BLaER1 (cell line): ENCODE measurements at regions not wholly inside any gene's neighbourhood (a gene's known extent, or its start where the extent isn't known, plus 50 kb on each side); places are given as distances from the start of the nearest gene placed in this dataset.

Source experiments
- H3K27ac ChIP-seq: shearing (Covaris generic); formaldehyde crosslinking; 2 replicates; pipeline ENCODE4 v1.8.1; 2022
- H3K27me3 ChIP-seq: shearing (Covaris generic); formaldehyde crosslinking; 2 replicates; pipeline ENCODE4 v1.8.1; 2022
- H3K36me3 ChIP-seq: shearing (Covaris generic); formaldehyde crosslinking; 2 replicates; pipeline ENCODE4 v1.8.1; 2022
- H3K4me1 ChIP-seq: shearing (Covaris generic); formaldehyde crosslinking; 2 replicates; pipeline ENCODE4 v1.8.1; 2022
- H3K4me2 ChIP-seq: shearing (Covaris generic); formaldehyde crosslinking; 2 replicates; pipeline ENCODE4 v1.8.1; 2022
- H3K4me3 ChIP-seq: shearing (Covaris generic); formaldehyde crosslinking; 2 replicates; pipeline ENCODE4 v1.8.1; 2022
- H3K9ac ChIP-seq: shearing (Covaris generic); formaldehyde crosslinking; 2 replicates; pipeline ENCODE4 v1.8.1; 2022
- H3K9me3 ChIP-seq: shearing (Covaris generic); formaldehyde crosslinking; 2 replicates; pipeline ENCODE4 v1.8.1; 2022
- H4K20me1 ChIP-seq: shearing (Covaris generic); formaldehyde crosslinking; 2 replicates; pipeline ENCODE4 v1.8.1; 2022
- Cebpa-rat ChIP-seq: shearing (Covaris generic); IDR thresholded peaks from 2 replicates; pipeline ENCODE4 v1.8.1; 2022

- peaks cover 12% of the 10 kb centered on the region for H3K9me3 ChIP-seq
- H3K4me3 ChIP-seq = no peak overlapping the region
- no peaks in the 10 kb centered on the region for H4K20me1 ChIP-seq
- no peak for TF ChIP-seq Cebpa-rat
- no peak overlapping the region for H3K9ac ChIP-seq
- peaks cover 41% of the 10 kb centered on the region for H3K4me1 ChIP-seq
- H3K27me3 ChIP-seq = no peaks in the 10 kb centered on the region
- no peak overlapping the region for H3K27ac ChIP-seq
- H3K36me3 ChIP-seq = no peaks in the 10 kb centered on the region
- H3K4me2 ChIP-seq = peak overlapping the region; percentile 69
Observed at GRCh38 chr1:30601316-30602085, 121.9 kb downstream of the MATN1 start.

GRCh38 chr1:30600706-30601105 is 122.7 kb downstream of the MATN1 start:
- H3K4me3 ChIP-seq = no peak overlapping the region
- peak overlapping the region; percentile 69 for H3K4me2 ChIP-seq
- TF ChIP-seq Cebpa-rat = no peak
- H3K27me3 ChIP-seq = no peaks in the 10 kb centered on the region
- no peaks in the 10 kb centered on the region for H4K20me1 ChIP-seq
- H3K36me3 ChIP-seq = no peaks in the 10 kb centered on the region
- H3K9me3 ChIP-seq = peaks cover 12% of the 10 kb centered on the region
- H3K27ac ChIP-seq = peak overlapping the region; percentile 16; the same call in 1 of the 2 replicates
- peaks cover 41% of the 10 kb centered on the region for H3K4me1 ChIP-seq
- H3K9ac ChIP-seq = no peak overlapping the region

- TF ChIP-seq Cebpa-rat = no peak
Observed at GRCh38 chr1:30600258-30600657, 123.1 kb downstream of the MATN1 start.

GRCh38 chr1:30599721-30600120 is 123.7 kb downstream of the MATN1 start:
- H3K4me3 ChIP-seq = no peak overlapping the region
- no peaks in the 10 kb centered on the region for H4K20me1 ChIP-seq
- no peak overlapping the region for H3K9ac ChIP-seq
- no peak for TF ChIP-seq Cebpa-rat
- peak overlapping the region; percentile 69 for H3K4me2 ChIP-seq
- H3K27me3 ChIP-seq = no peaks in the 10 kb centered on the region
- H3K36me3 ChIP-seq = no peaks in the 10 kb centered on the region
- H3K27ac ChIP-seq = no peak overlapping the region
- H3K4me1 ChIP-seq = peaks cover 41% of the 10 kb centered on the region
- peaks cover 12% of the 10 kb centered on the region for H3K9me3 ChIP-seq

More at GRCh38 chr1:30600258-30600657, 123.1 kb downstream of the MATN1 start:
- peak overlapping the region; percentile 69 for H3K4me2 ChIP-seq
- H3K36me3 ChIP-seq = no peaks in the 10 kb centered on the region
- H3K27ac ChIP-seq = peak overlapping the region; percentile 16; the same call in 1 of the 2 replicates
- no peaks in the 10 kb centered on the region for H4K20me1 ChIP-seq
- H3K9me3 ChIP-seq = peaks cover 12% of the 10 kb centered on the region
- peaks cover 41% of the 10 kb centered on the region for H3K4me1 ChIP-seq
- H3K4me3 ChIP-seq = no peak overlapping the region
- H3K9ac ChIP-seq = no peak overlapping the region
- no peaks in the 10 kb centered on the region for H3K27me3 ChIP-seq

- H3K36me3 ChIP-seq = no peaks in the 10 kb centered on the region
- peaks cover 12% of the 10 kb centered on the region for H3K9me3 ChIP-seq
- H3K9ac ChIP-seq = no peak overlapping the region
- H3K27ac ChIP-seq = no peak overlapping the region
- H3K27me3 ChIP-seq = no peaks in the 10 kb centered on the region
- no peak for TF ChIP-seq Cebpa-rat
- H3K4me1 ChIP-seq = peaks cover 41% of the 10 kb centered on the region
- H3K4me3 ChIP-seq = no peak overlapping the region
- H3K4me2 ChIP-seq = peak overlapping the region; percentile 69
- H4K20me1 ChIP-seq = no peaks in the 10 kb centered on the region
Observed at GRCh38 chr1:30598571-30599114, 124.7 kb downstream of the MATN1 start.

- Histone ChIP-seq H3K9ac (no peak overlapping the region), H3K27ac (no peak overlapping the region), H3K27me3 (no peaks in the 10 kb centered on the region), H3K9me3 (peaks cover 12% of the 10 kb centered on the region), H3K4me2 (no peak overlapping the region; the same call in 1 of the 2 replicates), H3K36me3 (no peaks in the 10 kb centered on the region), H3K4me1 (peaks cover 41% of the 10 kb centered on the region), H3K4me3 (no peak overlapping the region), H4K20me1 (no peaks in the 10 kb centered on the region)
- no peak for TF ChIP-seq Cebpa-rat
Observed at GRCh38 chr1:30597711-30598110, 125.7 kb downstream of the MATN1 start.

- H3K4me3 ChIP-seq = no peak overlapping the region
- TF ChIP-seq Cebpa-rat = no peak
- H3K9me3 ChIP-seq = peaks cover 11% of the 10 kb centered on the region
- H3K27ac ChIP-seq = no peak overlapping the region
- peaks cover 41% of the 10 kb centered on the region for H3K4me1 ChIP-seq
- H4K20me1 ChIP-seq = no peaks in the 10 kb centered on the region
- H3K9ac ChIP-seq = no peak overlapping the region
- H3K27me3 ChIP-seq = no peaks in the 10 kb centered on the region
- H3K36me3 ChIP-seq = no peaks in the 10 kb centered on the region
- peak overlapping the region; percentile 17; the same call in 1 of the 2 replicates for H3K4me2 ChIP-seq
Observed at GRCh38 chr1:30596891-30597290, 126.5 kb downstream of the MATN1 start.

- H3K9me3 ChIP-seq = peaks cover 7% of the 10 kb centered on the region
- H3K4me3 ChIP-seq = no peak overlapping the region
- no peak overlapping the region for H3K27ac ChIP-seq
- H4K20me1 ChIP-seq = no peaks in the 10 kb centered on the region
- no peaks in the 10 kb centered on the region for H3K27me3 ChIP-seq
- H3K9ac ChIP-seq = no peak overlapping the region
- H3K4me2 ChIP-seq = no peak overlapping the region
- TF ChIP-seq Cebpa-rat = no peak
- peaks cover 41% of the 10 kb centered on the region for H3K4me1 ChIP-seq
- no peaks in the 10 kb centered on the region for H3K36me3 ChIP-seq
Observed at GRCh38 chr1:30596470-30596869, 126.9 kb downstream of the MATN1 start.

GRCh38 chr1:30589083-30589482 is 134.3 kb downstream of the MATN1 start:
- no peaks in the 10 kb centered on the region for H3K27me3 ChIP-seq
- no peaks in the 10 kb centered on the region for H4K20me1 ChIP-seq
- H3K27ac ChIP-seq = no peak overlapping the region
- H3K9me3 ChIP-seq = no peaks in the 10 kb centered on the region
- no peak overlapping the region for H3K4me3 ChIP-seq
- H3K4me1 ChIP-seq = peaks cover 6% of the 10 kb centered on the region
- no peak for TF ChIP-seq Cebpa-rat
- H3K9ac ChIP-seq = no peak overlapping the region
- no peak overlapping the region for H3K4me2 ChIP-seq
- H3K36me3 ChIP-seq = no peaks in the 10 kb centered on the region

- Histone ChIP-seq H3K9ac (no peak overlapping the region), H3K4me3 (no peak overlapping the region), H3K27me3 (no peaks in the 10 kb centered on the region), H3K27ac (no peak overlapping the region), H3K9me3 (peaks cover 2% of the 10 kb centered on the region; the same call in 1 of the 2 replicates), H3K4me2 (peak overlapping the region; percentile 12; the same call in 1 of the 2 replicates), H3K4me1 (peaks cover 6% of the 10 kb centered on the region), H4K20me1 (no peaks in the 10 kb centered on the region), H3K36me3 (no peaks in the 10 kb centered on the region)
- no peak for TF ChIP-seq Cebpa-rat
Observed at GRCh38 chr1:30588311-30589073, 134.9 kb downstream of the MATN1 start.
